ENCODE measurements at regions not wholly inside any gene's neighbourhood (a gene's known extent, or its start where the extent isn't known, plus 50 kb on each side); places are given as distances from the start of the nearest gene placed in this dataset.

- TF ChIP-seq ARNTL (CRISPR knock-in tag; IDR thresholded peaks at IDR 0.05; ENCODE audit: borderline replicate concordance, low read depth) = no peak
- no peak for TF ChIP-seq ISL1 (CRISPR knock-in tag; IDR thresholded peaks at IDR 0.05)
Observed at GRCh38 chr1:63135174-63135512, 187.2 kb upstream of the FOXD3 start.
